GM13976 (cell line): ENCODE measurements at regions not wholly inside any gene's neighbourhood (a gene's known extent, or its start where the extent isn't known, plus 50 kb on each side); places are given as distances from the start of the nearest gene placed in this dataset.

Experiments used
- DNase-seq: peaks from one replicate; pipeline ENCODE4 v3.0.0; 2012; ENCODE audit warnings: low spot score
- CTCF ChIP-seq: IDR thresholded peaks from 2 replicates; pipeline ENCODE4 v1.5.1; 2012; ENCODE audit warnings: borderline replicate concordance, mild to moderate bottlenecking; ENCODE audit not compliant: insufficient read depth; ENCODE audit errors: extremely low read depth, missing control alignments, control extremely low read depth
- in situ Hi-C: fragments of 300-500 bp; cut with MboI; formaldehyde crosslinking; loops from one replicate; pipeline ENCODE4 v1.12.0; 2022; ENCODE audit warnings: low sequenced_read_pairs, mixed read lengths, inconsistent platforms; ENCODE audit not compliant: unreplicated experiment

GRCh38 chr2:76120176-76120575 lies 409.5 kb upstream of the GCFC2 start:
- TF ChIP-seq CTCF = no peak
- in situ Hi-C loops = no loop called here
- no peak for DNase-seq

- DNase-seq = no peak
- no peak for TF ChIP-seq CTCF
- in situ Hi-C loops = no loop called here
Measured at GRCh38 chr2:76089683-76090082, 379.0 kb upstream of the GCFC2 start.

GRCh38 chr2:76083248-76083647 lies 372.5 kb upstream of the GCFC2 start:
- no peak for TF ChIP-seq CTCF
- DNase-seq = no peak
- in situ Hi-C loops = no loop called here

GRCh38 chr2:76082509-76082908 lies 371.8 kb upstream of the GCFC2 start:
- in situ Hi-C loops = no loop called here
- DNase-seq = no peak
- no peak for TF ChIP-seq CTCF

- in situ Hi-C loops = no loop called here
- DNase-seq = no peak
- TF ChIP-seq CTCF = no peak
Measured at GRCh38 chr2:76080154-76080553, 369.4 kb upstream of the GCFC2 start.

- DNase-seq = no peak
- no peak for TF ChIP-seq CTCF
- in situ Hi-C loops = no loop called here
Measured at GRCh38 chr2:76075126-76075525, 364.4 kb upstream of the GCFC2 start.

GRCh38 chr2:76073992-76074604 lies 363.4 kb upstream of the GCFC2 start:
- TF ChIP-seq CTCF = no peak
- in situ Hi-C loops = no loop called here
- no peak for DNase-seq
